IMR-90 (cell line): ENCODE measurements at regions not wholly inside any gene's neighbourhood (a gene's known extent, or its start where the extent isn't known, plus 50 kb on each side); places are given as distances from the start of the nearest gene placed in this dataset.

Experiments
- ATAC-seq: fragments of 200-7000 bp; cut with Tn5 transposase; 2 replicates; pipeline ENCODE4 v1.9.1; 2020; ENCODE audit warnings: low read depth, mild to moderate bottlenecking, moderate library complexity
- BruUV-seq: library from RNA; stranded (reverse); fragments of 400-500 nt; replicated peaks from 2 replicates; lab custom pipeline; 2021; lab: Mats Ljungman, UMichigan
- CTCF ChIA-PET: fragments of 300-600 bp; formaldehyde crosslinking; extraction: SDS; loops from one replicate; lab custom pipeline; 2021; ENCODE audit warnings: antibody characterized with exemption; lab: Yijun Ruan, JAX
- POLR2A ChIA-PET: fragments of 300-600 bp; sonication (Branson Sonifier 250); formaldehyde crosslinking; loops from one replicate; lab custom pipeline; 2022; ENCODE audit warnings: antibody characterized with exemption; ENCODE audit not compliant: unreplicated experiment; lab: Charles Lee
- DNase-seq: peaks from one replicate; pipeline ENCODE4 v3.0.0; 2013
- H2AFZ ChIP-seq: replicated peaks from 2 replicates; pipeline ENCODE3; 2013; ENCODE audit warnings: low read length, mild to moderate bottlenecking; ENCODE audit not compliant: poor library complexity
- H2AK5ac ChIP-seq: 2 replicates; pipeline ENCODE4 v1.6.1; 2013; ENCODE audit warnings: low read depth, low read length, inconsistent platforms
- H2AK9ac ChIP-seq: replicated peaks from 2 replicates; pipeline ENCODE3; 2013; ENCODE audit warnings: mild to moderate bottlenecking, low read depth, low read length, moderate library complexity; ENCODE audit not compliant: poor library complexity
- H2BK120ac ChIP-seq: 2 replicates; pipeline ENCODE4 v1.6.1; 2013; ENCODE audit warnings: low read depth, low read length, inconsistent platforms
- H2BK15ac ChIP-seq: 3 replicates; pipeline ENCODE4 v1.6.1; 2013; ENCODE audit warnings: low read depth, low read length, inconsistent platforms
- H2BK20ac ChIP-seq: 2 replicates; pipeline ENCODE4 v1.6.1; 2013; ENCODE audit warnings: low read depth, mild to moderate bottlenecking, inconsistent platforms, low read length, moderate library complexity
- H2BK5ac ChIP-seq: 2 replicates; pipeline ENCODE4 v1.6.1; 2013; ENCODE audit warnings: mild to moderate bottlenecking, low read depth, low read length, inconsistent platforms; ENCODE audit not compliant: poor library complexity, severe bottlenecking
- H3K14ac ChIP-seq: replicated peaks from 2 replicates; pipeline ENCODE4 v1.6.1; 2013; ENCODE audit warnings: low read depth, low read length, inconsistent platforms
- H3K18ac ChIP-seq: 2 replicates; pipeline ENCODE4 v1.6.1; 2013; ENCODE audit warnings: low read depth, low read length, control low read depth
- H3K23ac ChIP-seq: 2 replicates; pipeline ENCODE4 v1.6.1; 2013; ENCODE audit warnings: low read depth, low read length, inconsistent platforms
- H3K27ac ChIP-seq: 2 replicates; pipeline ENCODE4 v1.5.1; 2013; ENCODE audit warnings: mild to moderate bottlenecking, control low read depth, low read length; ENCODE audit not compliant: insufficient read depth
- H3K27me3 ChIP-seq: 2 replicates; pipeline ENCODE4 v1.6.1; 2013; ENCODE audit warnings: low read length; ENCODE audit not compliant: control insufficient read depth, insufficient read depth
- H3K36me3 ChIP-seq: 2 replicates; pipeline ENCODE4 v1.6.1; 2013; ENCODE audit warnings: low read length, mixed read lengths; ENCODE audit not compliant: control insufficient read depth, insufficient read depth
- H3K4ac ChIP-seq: 2 replicates; pipeline ENCODE4 v1.6.1; 2013; ENCODE audit warnings: low read depth, low read length, inconsistent platforms
- H3K4me1 ChIP-seq: 2 replicates; pipeline ENCODE4 v1.6.1; 2013; ENCODE audit warnings: low read length, mixed read lengths; ENCODE audit not compliant: control insufficient read depth, insufficient read depth
- H3K4me2 ChIP-seq: 2 replicates; pipeline ENCODE4 v1.6.1; 2013; ENCODE audit warnings: low read depth, mild to moderate bottlenecking, control low read depth, low read length, moderate library complexity
- H3K4me3 ChIP-seq: 2 replicates; pipeline ENCODE4 v1.5.1; 2013; ENCODE audit warnings: low read depth, mild to moderate bottlenecking, control low read depth, low read length, moderate library complexity; ENCODE audit not compliant: insufficient read depth
- H3K56ac ChIP-seq: 2 replicates; pipeline ENCODE4 v1.6.1; 2013; ENCODE audit warnings: low read length, inconsistent platforms; ENCODE audit not compliant: insufficient read depth; ENCODE audit errors: extremely low read depth
- H3K79me1 ChIP-seq, 2 experiments: 2 replicates each; pipeline ENCODE4 v1.6.1; 2013; ENCODE audit warnings: low read length in 2 of 2, inconsistent platforms in 1 of 2, low read depth in 1 of 2
- H3K9ac ChIP-seq: 2 replicates; pipeline ENCODE4 v1.6.1; 2013; ENCODE audit warnings: low read depth, low read length, control low read depth
- H3K9me1 ChIP-seq: 2 replicates; pipeline ENCODE4 v1.6.1; 2013; ENCODE audit warnings: low read length, inconsistent platforms; ENCODE audit not compliant: insufficient read depth
- H3K9me3 ChIP-seq: 2 replicates; pipeline ENCODE4 v1.6.1; 2013; ENCODE audit warnings: low read length; ENCODE audit not compliant: control insufficient read depth, insufficient read depth
- H4K20me1 ChIP-seq: 2 replicates; pipeline ENCODE4 v1.6.1; 2013; ENCODE audit warnings: low read length, inconsistent platforms; ENCODE audit not compliant: insufficient read depth
- H4K5ac ChIP-seq: 2 replicates; pipeline ENCODE4 v1.6.1; 2013; ENCODE audit warnings: mild to moderate bottlenecking, low read depth, low read length, control low read depth
- H4K8ac ChIP-seq, 2 experiments: 2 replicates each; pipeline ENCODE4 v1.6.1; 2013; ENCODE audit warnings: low read depth in 2 of 2, low read length in 2 of 2, control low read depth in 1 of 2, inconsistent platforms in 1 of 2
- H4K91ac ChIP-seq: 2 replicates; pipeline ENCODE4 v1.6.1; 2013; ENCODE audit warnings: low read depth, low read length, inconsistent platforms; ENCODE audit not compliant: insufficient read depth
- BHLHE40 ChIP-seq: fragments of 150-350 bp; IDR thresholded peaks from 2 replicates; pipeline ENCODE4 v1.6.1; 2016; ENCODE audit warnings: mild to moderate bottlenecking, low read depth, low read length
- CEBPB ChIP-seq: IDR thresholded peaks from 2 replicates; pipeline ENCODE4 v1.6.1; 2012; ENCODE audit warnings: low read depth, low read length, improper control_type of control experiment
- CHD1 ChIP-seq: IDR thresholded peaks from 2 replicates; pipeline ENCODE4 v1.6.1; 2012; ENCODE audit warnings: low read depth, low read length, improper control_type of control experiment
- FOS ChIP-seq: fragments of 150-350 bp; IDR thresholded peaks from 2 replicates; pipeline ENCODE4 v1.6.1; 2016; ENCODE audit warnings: low read depth, low read length
- MAFK ChIP-seq: IDR thresholded peaks from 2 replicates; pipeline ENCODE4 v1.6.1; 2012; ENCODE audit warnings: low read depth, low read length, improper control_type of control experiment
- NFE2L2 ChIP-seq: fragments of 150-350 bp; IDR thresholded peaks from 2 replicates; pipeline ENCODE4 v1.6.1; 2016; ENCODE audit warnings: low read depth, mild to moderate bottlenecking, low read length
- POLR2A ChIP-seq: IDR thresholded peaks from 2 replicates; pipeline ENCODE4 v1.6.1; 2012; ENCODE audit warnings: mild to moderate bottlenecking, low read depth, low read length
- RAD21 ChIP-seq: IDR thresholded peaks from 2 replicates; pipeline ENCODE4 v1.6.1; 2012; ENCODE audit warnings: low read length, improper control_type of control experiment
- RCOR1 ChIP-seq: IDR thresholded peaks from 2 replicates; pipeline ENCODE4 v1.6.1; 2012; ENCODE audit warnings: mild to moderate bottlenecking, low read length, improper control_type of control experiment; ENCODE audit not compliant: insufficient replicate concordance
- SMC3 ChIP-seq: fragments of 150-350 bp; IDR thresholded peaks from 2 replicates; pipeline ENCODE4 v1.6.1; 2016; ENCODE audit warnings: low read depth, mild to moderate bottlenecking, antibody characterized with exemption, low read length, moderate library complexity
- WGBS, 2 experiments: methylation state at CpG; one replicate each; pipeline versions ENCODE4 v1.1.5 to v1.1.7; 2013; ENCODE audit warnings: missing lambda C conversion rate in 2 of 2; ENCODE audit not compliant: insufficient read length in 1 of 2; ENCODE audit errors: extremely low coverage in 2 of 2; 5-methylcytosine and 5-hydroxymethylcytosine counted together
- dilution Hi-C: fragments of 300-500 bp; cut with HindIII; formaldehyde crosslinking; loops from one replicate; pipeline ENCODE4 v1.14.3; 2018; ENCODE audit warnings: low sequenced_read_pairs; ENCODE audit not compliant: unreplicated experiment
- in situ Hi-C: fragments of 300-500 bp; cut with MboI; formaldehyde crosslinking; loops from 3 replicates; pipeline ENCODE4 v1.14.3; 2019; ENCODE audit warnings: low sequenced_read_pairs, inconsistent platforms, mixed read lengths
- intact Hi-C: fragments of 100-400 bp; cut with micrococcal nuclease; formaldehyde crosslinking; loops from 2 replicates; pipeline ENCODE4 v1.10.0; 2022
- TF ChIP-seq, protein P1 (sequence below): fragments of 150-350 bp; IDR thresholded peaks from 2 replicates; pipeline ENCODE4 v1.6.1; 2016; ENCODE audit warnings: low read depth, mild to moderate bottlenecking, low read length, moderate library complexity, borderline replicate concordance
- TF ChIP-seq, protein P2 (sequence below): conservative IDR thresholded peaks from 2 replicates; pipeline ENCODE4 v1.5.1; 2012; ENCODE audit warnings: mild to moderate bottlenecking, low read depth, low read length, improper control_type of control experiment

DNA sequence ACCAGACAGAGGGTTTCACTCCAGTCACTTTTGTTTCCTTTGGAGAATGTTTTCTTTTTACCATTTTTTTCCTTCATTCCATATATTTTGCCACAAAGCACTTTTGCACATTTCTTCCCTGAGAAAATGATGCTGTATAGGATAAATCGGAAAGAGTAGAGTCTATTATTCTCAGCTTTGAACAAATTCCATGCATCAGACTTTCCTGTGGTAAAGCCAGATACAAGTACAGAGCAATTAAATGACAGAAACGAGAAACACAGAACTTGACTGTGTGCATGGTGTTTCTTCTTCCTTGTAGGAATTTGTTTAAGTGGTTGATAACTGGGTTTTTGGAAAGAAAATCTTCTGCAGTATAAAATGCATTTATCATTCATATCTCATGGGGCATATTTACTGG, 107.4 kb upstream of the CSNK1A1L start:
- no peak overlapping the region for H3K14ac ChIP-seq
- no peak overlapping the region for H2BK15ac ChIP-seq
- H2BK120ac ChIP-seq = no peak overlapping the region
- TF ChIP-seq RAD21 (no peak), CEBPB (no peak), SMC3 (no peak), CHD1 (no peak), RCOR1 (no peak), NFE2L2 (no peak), POLR2A (no peak), MAFK (no peak), BHLHE40 (no peak), FOS (no peak)
- TF ChIP-seq, protein P1, sequence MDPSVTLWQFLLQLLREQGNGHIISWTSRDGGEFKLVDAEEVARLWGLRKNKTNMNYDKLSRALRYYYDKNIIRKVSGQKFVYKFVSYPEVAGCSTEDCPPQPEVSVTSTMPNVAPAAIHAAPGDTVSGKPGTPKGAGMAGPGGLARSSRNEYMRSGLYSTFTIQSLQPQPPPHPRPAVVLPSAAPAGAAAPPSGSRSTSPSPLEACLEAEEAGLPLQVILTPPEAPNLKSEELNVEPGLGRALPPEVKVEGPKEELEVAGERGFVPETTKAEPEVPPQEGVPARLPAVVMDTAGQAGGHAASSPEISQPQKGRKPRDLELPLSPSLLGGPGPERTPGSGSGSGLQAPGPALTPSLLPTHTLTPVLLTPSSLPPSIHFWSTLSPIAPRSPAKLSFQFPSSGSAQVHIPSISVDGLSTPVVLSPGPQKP = no peak
- TF ChIP-seq, protein P2, sequence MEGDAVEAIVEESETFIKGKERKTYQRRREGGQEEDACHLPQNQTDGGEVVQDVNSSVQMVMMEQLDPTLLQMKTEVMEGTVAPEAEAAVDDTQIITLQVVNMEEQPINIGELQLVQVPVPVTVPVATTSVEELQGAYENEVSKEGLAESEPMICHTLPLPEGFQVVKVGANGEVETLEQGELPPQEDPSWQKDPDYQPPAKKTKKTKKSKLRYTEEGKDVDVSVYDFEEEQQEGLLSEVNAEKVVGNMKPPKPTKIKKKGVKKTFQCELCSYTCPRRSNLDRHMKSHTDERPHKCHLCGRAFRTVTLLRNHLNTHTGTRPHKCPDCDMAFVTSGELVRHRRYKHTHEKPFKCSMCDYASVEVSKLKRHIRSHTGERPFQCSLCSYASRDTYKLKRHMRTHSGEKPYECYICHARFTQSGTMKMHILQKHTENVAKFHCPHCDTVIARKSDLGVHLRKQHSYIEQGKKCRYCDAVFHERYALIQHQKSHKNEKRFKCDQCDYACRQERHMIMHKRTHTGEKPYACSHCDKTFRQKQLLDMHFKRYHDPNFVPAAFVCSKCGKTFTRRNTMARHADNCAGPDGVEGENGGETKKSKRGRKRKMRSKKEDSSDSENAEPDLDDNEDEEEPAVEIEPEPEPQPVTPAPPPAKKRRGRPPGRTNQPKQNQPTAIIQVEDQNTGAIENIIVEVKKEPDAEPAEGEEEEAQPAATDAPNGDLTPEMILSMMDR = no peak
- H3K9me1 ChIP-seq = no peaks in the 10 kb centered on the region
- 0 out of 2 replicates have a peak, but pooled peaks cover 2% of the 10 kb centered on the region for H3K4me1 ChIP-seq
- dilution Hi-C loops (no loop called here), in situ Hi-C loops (no loop called here), intact Hi-C loops (no loop called here)
- no peak overlapping the region for H4K5ac ChIP-seq
- ChIA-PET CTCF (no interaction called here), POLR2A (no interaction called here)
- no peak overlapping the region for H3K23ac ChIP-seq
- no peak overlapping the region for H2AFZ ChIP-seq
- no peak overlapping the region for H2AK5ac ChIP-seq
- BruUV-seq = no TSS peak
- H3K79me1 ChIP-seq = no peaks in the 10 kb centered on the region
- H3K9ac ChIP-seq = no peak overlapping the region
- no peak overlapping the region for H4K91ac ChIP-seq
- H3K4ac ChIP-seq = no peak overlapping the region
- H3K27me3 ChIP-seq = no peaks in the 10 kb centered on the region
- no CpG with 5 or more reads among the region's 2 CpGs for WGBS, 2 experiments
- DNase-seq = no peak
- H3K56ac ChIP-seq = no peak overlapping the region
- no peak overlapping the region for H3K27ac ChIP-seq
- H3K4me3 ChIP-seq = no peak overlapping the region
- H4K8ac ChIP-seq = no peak overlapping the region
- no peak overlapping the region for H2AK9ac ChIP-seq
- H2BK20ac ChIP-seq = no peak overlapping the region
- no peak for ATAC-seq
- H3K18ac ChIP-seq = no peak overlapping the region
- no peaks in the 10 kb centered on the region for H3K36me3 ChIP-seq
- H3K9me3 ChIP-seq = no peaks in the 10 kb centered on the region
- H4K20me1 ChIP-seq = no peaks in the 10 kb centered on the region
- H3K4me2 ChIP-seq = no peak overlapping the region
- H2BK5ac ChIP-seq = no peak overlapping the region
